Chondrocyte (in vitro differentiated cells): ENCODE measurements at regions not wholly inside any gene's neighbourhood (a gene's known extent, or its start where the extent isn't known, plus 50 kb on each side); places are given as distances from the start of the nearest gene placed in this dataset.
"Not testable (repeated sequence)": the region's sequence is repeated elsewhere in the genome, so short reads cannot be mapped to it uniquely, and the experiment has no call there.

Experiments
- DNase-seq: peaks from one replicate; pipeline ENCODE4 v3.0.0; 2021; ENCODE audit warnings: mixed read lengths, low spot score
- H3K27ac Mint-ChIP-seq: one replicate; pipeline ENCODE4 v1.8.0; 2021; ENCODE audit warnings: mild to moderate bottlenecking, moderate library complexity, mixed read lengths; ENCODE audit not compliant: unreplicated experiment
- H3K27me3 Mint-ChIP-seq: 2 replicates; pipeline ENCODE4 v1.8.0; 2021; ENCODE audit warnings: low read depth, mixed read lengths
- H3K36me3 Mint-ChIP-seq: 2 replicates; pipeline ENCODE4 v1.8.0; 2021; ENCODE audit warnings: low read depth, mixed read lengths
- H3K4me1 Mint-ChIP-seq: 2 replicates; pipeline ENCODE4 v1.8.0; 2021; ENCODE audit warnings: low read depth, mild to moderate bottlenecking, mixed read lengths
- H3K4me3 Mint-ChIP-seq: one replicate; pipeline ENCODE4 v1.8.0; 2021; ENCODE audit warnings: mild to moderate bottlenecking, moderate library complexity, mixed read lengths; ENCODE audit not compliant: unreplicated experiment
- H3K9me3 Mint-ChIP-seq: 2 replicates; pipeline ENCODE4 v1.8.0; 2021; ENCODE audit warnings: low read depth, mixed read lengths
- TF ChIP-seq, protein P1 (sequence below): fragments of 200-600 bp; sonication (generic); IDR thresholded peaks from 2 replicates; pipeline ENCODE4 v1.5.0; 2021; ENCODE audit warnings: antibody characterized with exemption, mild to moderate bottlenecking, moderate library complexity

DNA sequence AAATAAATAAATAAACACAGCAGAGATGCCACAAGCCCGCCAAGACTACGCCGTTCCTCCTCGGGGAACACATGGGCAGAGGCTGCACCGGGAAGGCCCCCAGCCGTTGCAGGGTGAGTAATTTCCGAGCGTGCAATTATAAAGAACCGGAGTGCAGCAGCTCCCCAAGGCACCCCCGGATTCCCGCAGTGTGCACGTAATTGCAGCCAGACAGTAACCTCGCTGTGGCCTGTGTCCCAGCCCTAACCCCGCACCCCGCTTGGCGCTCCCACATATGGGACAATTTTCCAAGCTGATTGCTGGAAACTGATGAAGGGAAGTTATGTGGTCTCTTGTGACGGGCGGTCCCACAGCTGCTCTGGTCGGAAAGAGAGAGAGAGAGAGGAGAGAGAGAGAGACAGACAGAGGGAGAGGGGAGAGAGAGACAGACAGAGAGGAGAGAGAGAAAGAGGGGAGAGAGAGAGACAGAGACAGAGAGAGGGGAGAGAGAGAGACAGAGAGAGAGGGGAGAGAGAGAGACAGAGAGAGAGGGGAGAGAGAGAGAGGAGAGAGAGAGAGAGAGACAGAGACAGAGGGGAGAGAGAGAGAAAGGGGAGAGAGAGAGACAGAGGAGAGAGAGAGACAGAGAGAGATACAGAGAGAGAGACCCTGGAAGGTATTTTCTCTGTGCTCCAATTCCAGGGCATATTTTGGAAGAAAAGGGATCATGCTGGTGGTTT lies 275.4 kb downstream of the SHOX start:
- Mint-ChIP-seq H3K27ac (no peak overlapping the region), H3K9me3 (peaks cover 4% of the 10 kb centered on the region), H3K4me3 (no peak overlapping the region), H3K4me1 (no peaks in the 10 kb centered on the region), H3K36me3 (no peaks in the 10 kb centered on the region), H3K27me3 (no peaks in the 10 kb centered on the region)
- DNase-seq: no peak
- TF ChIP-seq, protein P1, sequence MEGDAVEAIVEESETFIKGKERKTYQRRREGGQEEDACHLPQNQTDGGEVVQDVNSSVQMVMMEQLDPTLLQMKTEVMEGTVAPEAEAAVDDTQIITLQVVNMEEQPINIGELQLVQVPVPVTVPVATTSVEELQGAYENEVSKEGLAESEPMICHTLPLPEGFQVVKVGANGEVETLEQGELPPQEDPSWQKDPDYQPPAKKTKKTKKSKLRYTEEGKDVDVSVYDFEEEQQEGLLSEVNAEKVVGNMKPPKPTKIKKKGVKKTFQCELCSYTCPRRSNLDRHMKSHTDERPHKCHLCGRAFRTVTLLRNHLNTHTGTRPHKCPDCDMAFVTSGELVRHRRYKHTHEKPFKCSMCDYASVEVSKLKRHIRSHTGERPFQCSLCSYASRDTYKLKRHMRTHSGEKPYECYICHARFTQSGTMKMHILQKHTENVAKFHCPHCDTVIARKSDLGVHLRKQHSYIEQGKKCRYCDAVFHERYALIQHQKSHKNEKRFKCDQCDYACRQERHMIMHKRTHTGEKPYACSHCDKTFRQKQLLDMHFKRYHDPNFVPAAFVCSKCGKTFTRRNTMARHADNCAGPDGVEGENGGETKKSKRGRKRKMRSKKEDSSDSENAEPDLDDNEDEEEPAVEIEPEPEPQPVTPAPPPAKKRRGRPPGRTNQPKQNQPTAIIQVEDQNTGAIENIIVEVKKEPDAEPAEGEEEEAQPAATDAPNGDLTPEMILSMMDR: no peak

DNA sequence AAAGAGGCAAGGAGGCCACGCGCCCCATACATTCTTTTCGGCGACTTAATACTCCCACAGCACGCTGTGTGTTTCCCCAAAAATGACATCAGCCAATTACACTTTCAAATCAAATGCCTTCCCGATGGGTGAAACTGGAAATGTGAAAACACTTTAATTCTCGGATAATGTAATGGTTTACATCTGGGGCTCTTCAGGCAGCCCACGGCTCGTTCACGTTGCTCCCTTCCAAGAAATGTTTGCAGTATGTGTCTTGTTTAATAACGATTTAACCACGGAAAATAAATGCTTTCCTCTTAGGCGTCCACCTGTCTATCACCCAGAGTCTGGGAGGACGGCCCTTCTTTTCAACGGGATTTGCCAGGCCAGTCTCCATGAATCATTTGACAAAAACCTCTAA lies 272.5 kb downstream of the SHOX start:
- Mint-ChIP-seq H3K27me3 (peaks cover 2% of the 10 kb centered on the region), H3K4me3 (no peak overlapping the region), H3K9me3 (no peaks in the 10 kb centered on the region), H3K4me1 (no peaks in the 10 kb centered on the region), H3K36me3 (no peaks in the 10 kb centered on the region), H3K27ac (no peak overlapping the region)
- TF ChIP-seq, protein P1: no peak
- no peak for DNase-seq

DNA sequence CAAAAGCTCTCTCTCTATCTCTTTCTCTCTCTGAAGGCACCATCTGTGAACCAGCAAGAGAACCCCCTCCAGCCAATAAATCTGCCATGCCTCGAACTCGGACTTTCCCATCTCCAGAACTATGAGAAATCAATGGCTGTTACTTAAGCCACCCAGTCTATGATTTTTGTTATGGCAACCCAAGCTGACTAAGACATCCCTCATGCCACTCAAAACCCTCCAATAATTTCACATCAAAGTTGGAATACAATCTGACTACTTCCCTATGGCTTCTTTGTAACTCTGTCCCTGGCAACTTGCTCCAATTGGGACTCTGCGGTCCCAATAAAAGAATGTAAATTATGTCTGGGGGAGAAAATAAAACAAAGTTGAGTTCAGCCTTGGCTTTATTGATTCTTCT lies 265.7 kb downstream of the SHOX start:
- no peak overlapping the region for H3K27ac Mint-ChIP-seq
- no peak overlapping the region for H3K4me3 Mint-ChIP-seq
- peaks cover 2% of the 10 kb centered on the region for H3K27me3 Mint-ChIP-seq
- no peaks in the 10 kb centered on the region for H3K36me3 Mint-ChIP-seq
- H3K4me1 Mint-ChIP-seq: no peaks in the 10 kb centered on the region
- TF ChIP-seq, protein P1: no peak
- peaks cover 40% of the 10 kb centered on the region for H3K9me3 Mint-ChIP-seq
- DNase-seq: no peak

DNA sequence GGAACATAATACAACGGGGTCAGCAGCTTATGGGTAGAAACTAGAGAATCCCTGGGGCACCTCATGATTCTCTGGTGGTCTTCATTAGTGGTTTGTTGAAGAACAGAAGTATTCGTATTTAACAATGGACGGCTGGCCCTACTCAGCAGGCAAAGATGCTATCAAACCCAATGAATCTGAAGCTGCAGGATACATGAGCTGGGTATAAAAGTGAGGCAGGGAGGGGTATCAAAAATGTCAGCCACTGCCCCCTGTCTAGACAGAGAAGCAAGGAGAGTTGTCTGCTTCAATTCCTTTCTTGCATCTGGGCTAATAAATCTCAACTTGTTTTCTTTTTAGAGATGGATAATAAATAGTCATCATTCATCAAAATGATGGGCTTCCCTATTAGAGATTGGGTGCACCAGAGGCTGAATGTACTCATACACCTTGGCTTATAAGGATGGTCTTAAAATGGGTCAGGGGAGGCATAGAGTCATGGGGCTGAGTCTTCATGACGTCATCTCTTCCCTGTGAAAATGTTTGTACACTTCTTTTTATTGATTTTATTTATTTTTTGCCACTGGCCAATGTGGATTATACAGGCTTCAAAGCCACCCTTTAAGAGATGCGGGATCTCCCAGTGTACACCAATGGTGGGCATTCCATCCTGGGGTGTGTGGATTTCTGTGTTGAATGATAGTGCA lies 259.5 kb downstream of the SHOX start:
- DNase-seq: no peak
- no peaks in the 10 kb centered on the region for H3K27me3 Mint-ChIP-seq
- H3K9me3 Mint-ChIP-seq: peaks cover 45% of the 10 kb centered on the region
- TF ChIP-seq, protein P1: no peak
- no peak overlapping the region for H3K4me3 Mint-ChIP-seq
- H3K4me1 Mint-ChIP-seq: no peaks in the 10 kb centered on the region
- H3K36me3 Mint-ChIP-seq: no peaks in the 10 kb centered on the region
- H3K27ac Mint-ChIP-seq: no peak overlapping the region

DNA sequence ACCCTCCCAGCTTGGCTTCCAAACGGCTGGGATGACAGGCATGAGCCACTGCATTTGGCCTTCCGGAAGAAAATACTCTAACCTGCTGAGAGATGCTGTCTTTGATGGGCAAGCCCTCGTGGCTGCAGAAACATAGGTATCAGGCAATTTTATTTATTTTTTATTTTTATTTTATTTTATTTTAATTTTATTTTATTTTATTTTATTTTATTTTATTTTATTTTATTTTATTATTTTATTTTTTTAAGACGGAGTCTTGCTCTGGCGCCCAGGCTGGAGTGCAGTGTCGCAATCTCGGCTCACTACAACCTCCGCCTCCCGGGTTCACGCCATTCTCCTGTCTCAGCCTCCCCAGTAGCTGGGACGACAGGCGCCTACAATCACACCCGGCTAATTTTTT lies 257.1 kb downstream of the SHOX start:
- H3K9me3 Mint-ChIP-seq: peaks cover 28% of the 10 kb centered on the region
- H3K27me3 Mint-ChIP-seq, H3K4me3 Mint-ChIP-seq, H3K36me3 Mint-ChIP-seq, H3K27ac Mint-ChIP-seq, DNase-seq, H3K4me1 Mint-ChIP-seq: not testable (repeated sequence)
